HG03196 (cell line): ENCODE measurements at regions not wholly inside any gene's neighbourhood (a gene's known extent, or its start where the extent isn't known, plus 50 kb on each side); places are given as distances from the start of the nearest gene placed in this dataset.
"Not testable (repeated sequence)": the region's sequence is repeated elsewhere in the genome, so short reads cannot be mapped to it uniquely, and the experiment has no call there.

Experiments
- ATAC-seq: cut with Tn5 transposase; IDR thresholded peaks from one replicate; pipeline ENCODE4 v1.9.1; 2021; ENCODE audit not compliant: unreplicated experiment

DNA sequence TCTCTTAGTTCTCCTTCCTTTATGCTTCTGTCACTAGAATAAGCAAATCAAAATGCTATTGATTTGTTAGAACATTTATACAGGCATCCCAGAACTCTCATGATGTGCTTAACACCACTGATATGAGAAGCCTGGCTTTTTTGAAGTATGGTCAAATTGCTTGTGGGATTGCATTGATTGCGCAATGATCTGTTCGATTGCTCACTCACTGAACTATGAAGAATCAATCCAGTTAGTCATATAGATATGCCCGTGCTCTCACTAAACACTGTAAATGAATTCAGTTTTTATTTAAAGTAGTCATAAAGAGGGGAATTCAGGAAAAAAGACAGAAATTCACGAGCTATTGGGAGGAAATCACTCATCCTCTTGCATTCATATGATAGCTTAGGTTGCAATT is 1237.8 kb downstream of the SUCLG1 start:
- no peak for ATAC-seq

DNA sequence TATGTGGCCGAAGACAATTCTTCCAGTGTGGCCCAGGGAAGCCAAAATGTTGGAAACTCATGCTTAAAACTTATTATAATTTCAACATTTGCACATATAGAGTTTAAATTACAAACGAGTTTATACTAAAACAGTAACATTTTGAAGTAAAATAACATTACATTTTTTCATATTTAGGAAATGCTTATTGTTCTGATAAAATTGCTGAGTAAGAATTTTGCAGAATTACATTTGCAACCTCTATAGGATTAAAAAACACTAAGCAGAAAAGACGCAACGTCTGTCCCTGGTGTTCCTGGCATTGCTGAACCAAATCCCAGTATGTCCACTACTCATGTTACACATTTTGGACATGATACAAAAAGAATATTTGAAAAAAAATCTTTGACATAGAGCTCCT is 1241.2 kb downstream of the SUCLG1 start:
- no peak for ATAC-seq

DNA sequence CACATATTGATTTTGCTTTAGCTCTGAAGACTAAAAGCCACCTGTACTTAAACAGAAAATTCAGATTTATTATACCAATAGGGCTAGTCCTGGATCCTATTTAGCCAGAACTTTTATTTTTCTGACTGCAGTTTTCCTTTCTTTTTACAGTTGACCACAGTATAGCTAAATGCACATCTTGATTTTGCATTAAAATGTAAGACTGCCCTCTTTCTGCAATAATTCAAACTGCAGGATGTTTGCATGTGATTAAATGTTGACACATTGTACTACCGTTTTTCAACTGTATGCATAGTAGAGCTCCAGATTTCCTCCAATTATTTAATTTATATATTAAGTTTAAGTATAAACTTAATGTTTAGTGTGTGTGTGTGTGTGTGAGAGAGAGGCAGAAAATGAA is 1262.9 kb downstream of the SUCLG1 start:
- no peak for ATAC-seq

DNA sequence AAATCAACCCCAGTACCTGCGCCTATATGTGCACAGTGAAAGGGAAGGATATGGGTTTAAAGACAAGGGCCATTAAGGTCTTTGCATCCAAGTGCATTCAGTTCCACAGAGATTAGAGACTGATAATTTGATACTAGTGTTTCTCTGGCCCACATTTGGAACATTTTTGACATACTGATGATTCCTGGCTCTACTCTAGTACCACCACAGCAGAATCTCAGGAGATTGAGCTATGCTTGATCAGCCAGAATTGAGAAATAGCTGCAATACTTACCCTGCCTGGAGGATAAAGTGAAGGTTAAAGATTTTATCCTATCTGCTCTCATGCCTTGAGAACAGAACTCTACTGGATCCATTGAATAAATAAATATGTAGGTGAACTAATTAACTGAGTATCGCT is 1267.8 kb downstream of the SUCLG1 start:
- ATAC-seq = no peak

DNA sequence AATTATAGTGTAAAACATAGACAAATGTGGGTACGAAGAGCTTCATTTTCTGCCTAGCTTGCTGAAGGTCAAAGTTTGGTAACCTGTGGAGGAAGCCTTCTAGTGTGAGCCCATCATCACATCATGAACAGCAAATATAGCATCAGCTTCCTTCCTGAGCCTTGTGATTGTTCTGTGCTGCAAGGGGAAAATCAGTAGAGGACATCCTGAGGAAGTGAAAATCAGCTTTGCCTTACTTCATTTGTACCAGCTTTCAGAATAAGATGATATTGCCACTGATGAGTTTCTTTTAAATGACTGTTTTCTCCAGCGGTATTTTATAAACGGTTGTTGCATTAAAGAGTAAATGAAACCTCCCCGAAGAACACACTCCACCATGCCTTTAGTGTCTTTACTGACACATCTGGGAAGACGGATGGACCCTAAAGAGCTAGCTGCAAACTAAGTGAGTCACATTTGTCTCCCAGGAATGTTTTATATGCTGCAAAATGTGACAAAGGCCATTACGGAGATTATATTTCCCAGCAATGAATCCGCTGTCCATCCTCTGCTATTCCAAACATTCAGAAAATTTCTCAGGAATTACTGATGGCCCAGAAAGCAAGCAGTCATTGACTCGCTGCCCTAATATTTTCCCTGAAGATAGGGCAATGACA is 1272.8 kb downstream of the SUCLG1 start:
- ATAC-seq = no peak

DNA sequence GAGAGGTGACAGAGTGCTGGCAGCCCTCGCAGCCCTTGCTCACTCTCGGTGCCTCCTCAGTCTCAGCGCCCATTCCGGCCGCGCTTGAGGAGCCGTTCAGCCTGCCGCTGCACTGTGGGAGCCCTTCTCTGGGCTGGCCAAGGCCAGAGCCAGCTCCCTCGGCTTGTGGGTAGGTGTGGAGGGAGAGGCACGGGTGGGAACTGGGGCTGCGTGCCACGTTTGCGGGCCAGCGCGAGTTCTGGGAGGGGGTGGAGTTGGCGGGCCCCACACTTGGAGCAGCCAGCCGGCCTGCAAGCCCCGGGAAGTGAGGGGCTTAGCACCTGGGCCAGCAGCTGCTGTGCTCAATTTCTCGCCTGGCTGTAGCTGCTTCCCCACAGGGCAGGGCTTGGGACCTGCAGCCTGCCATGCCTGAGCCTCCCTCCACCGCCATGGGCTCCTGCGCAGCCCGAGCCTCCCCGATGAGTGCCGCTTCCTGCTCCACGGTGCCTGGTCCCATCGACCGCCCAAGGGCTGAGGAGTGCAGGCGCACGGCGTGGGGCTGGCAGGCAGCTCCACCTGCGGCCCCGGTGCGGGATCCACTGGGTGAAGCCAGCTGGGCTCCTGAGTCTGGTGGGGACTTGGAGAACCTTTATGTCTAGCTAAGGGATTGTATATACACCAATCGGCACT is 1278.1 kb downstream of the SUCLG1 start:
- not testable (repeated sequence) for ATAC-seq

DNA sequence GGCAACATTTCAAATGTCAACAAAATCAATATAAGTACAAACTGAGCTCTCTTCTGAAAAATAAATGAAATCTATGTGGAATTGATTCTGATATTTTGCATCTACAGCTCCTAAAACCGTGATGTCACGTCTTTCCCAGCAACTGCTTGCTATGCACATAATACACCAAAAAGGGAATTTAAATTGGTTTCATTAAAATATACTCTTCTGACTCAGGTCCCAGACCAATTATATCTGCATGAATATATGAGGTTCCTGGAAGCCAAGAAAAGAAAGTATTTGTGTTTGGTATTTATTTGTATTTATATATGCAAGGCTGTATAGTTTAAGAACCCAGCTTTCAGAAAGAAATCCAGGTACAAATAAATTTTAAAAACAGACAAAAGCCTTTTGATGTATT is 1282.5 kb downstream of the SUCLG1 start:
- no peak for ATAC-seq

DNA sequence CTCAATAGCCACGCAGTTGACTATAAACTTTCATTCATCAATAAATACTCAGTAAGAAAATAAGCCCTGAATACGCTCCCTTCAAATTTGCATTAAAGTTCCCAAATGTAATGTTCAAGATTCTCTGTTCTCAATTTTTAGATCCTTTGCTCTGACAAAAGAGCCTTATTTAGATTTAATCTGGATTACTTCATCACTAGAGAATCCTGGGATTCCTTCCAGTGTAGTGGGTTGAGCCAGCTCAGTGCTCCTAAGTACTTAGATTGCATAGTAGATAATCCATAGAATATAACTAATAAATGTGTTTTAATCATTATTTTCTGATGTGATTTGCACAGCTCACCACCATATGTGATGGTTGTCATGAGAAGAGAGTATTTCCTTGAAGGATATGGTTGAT is 1286.2 kb downstream of the SUCLG1 start:
- no peak for ATAC-seq

DNA sequence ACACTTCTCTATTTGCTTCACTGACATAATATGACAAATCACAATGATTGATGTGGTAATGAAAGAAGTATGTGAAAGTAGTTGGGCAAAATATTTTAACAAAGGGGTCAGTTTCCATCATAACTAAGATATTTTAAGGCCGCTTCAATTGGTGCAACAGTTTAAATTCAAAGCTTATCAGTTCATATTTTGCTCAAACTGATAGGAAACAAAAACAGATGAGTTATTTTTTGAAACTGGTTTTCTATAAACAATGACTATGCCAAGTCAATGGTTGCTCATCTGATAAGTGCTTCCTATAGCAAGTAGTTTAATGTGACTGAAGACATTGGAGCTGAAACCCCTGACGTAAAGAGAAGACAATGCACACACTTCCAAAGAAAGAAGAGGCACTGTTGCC is 1290.7 kb downstream of the SUCLG1 start:
- ATAC-seq = no peak

DNA sequence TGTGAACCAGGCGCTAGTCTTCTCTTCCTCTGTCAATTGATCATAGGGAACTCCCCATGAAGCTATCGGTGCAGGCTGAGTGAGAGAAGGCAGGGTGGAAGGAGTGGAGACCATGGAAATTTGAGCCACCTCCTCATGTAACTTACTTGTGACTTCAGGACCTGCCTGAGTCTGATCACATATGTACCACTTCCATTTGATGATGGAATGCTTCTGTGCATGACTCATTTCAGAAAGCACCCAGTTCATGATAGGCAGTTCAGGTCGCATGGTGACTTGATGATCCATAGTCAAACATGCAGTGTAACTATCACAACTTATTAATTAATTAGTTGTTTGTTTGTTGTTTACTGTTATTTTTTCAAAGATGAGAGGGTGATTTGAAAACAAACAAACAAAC is 1296.7 kb downstream of the SUCLG1 start:
- ATAC-seq = no peak

DNA sequence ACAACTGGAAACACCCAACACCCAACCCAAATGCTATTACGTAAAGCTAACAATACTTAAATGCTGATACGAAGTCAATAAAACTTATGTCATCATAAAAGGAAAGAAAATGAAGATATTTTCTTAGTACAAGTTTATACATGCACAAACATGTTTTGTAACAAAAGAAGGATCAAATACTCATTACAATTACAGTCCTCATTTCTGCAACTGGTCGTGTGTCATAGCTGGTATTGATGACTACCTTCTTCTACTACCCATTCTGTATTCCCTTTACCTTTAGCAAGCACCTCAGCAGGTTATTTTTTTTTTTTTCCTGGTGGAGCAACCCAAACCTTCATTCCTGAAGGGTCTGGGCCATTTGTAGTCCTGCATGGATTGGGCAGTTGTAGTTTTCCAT is 1298.5 kb downstream of the SUCLG1 start:
- no peak for ATAC-seq

DNA sequence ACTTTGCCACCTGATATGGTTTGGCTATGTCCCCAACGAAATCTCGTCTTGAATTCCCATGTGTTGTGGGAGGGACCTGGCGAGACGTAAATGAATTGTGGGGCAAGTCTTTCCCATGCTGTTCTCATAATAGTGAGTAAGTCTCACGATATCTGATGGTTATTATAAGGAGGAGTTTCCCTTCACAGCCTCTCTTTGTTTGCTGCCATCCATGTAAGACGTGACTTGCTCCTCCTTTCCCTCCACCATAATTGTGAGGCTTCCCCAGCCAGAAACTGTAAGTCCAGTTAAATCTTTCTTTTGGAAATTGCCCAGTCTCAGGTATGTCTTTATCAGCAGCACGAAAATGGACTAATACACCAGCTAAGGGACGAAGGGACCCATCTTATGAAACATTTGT is 1303.3 kb downstream of the SUCLG1 start:
- no peak for ATAC-seq

DNA sequence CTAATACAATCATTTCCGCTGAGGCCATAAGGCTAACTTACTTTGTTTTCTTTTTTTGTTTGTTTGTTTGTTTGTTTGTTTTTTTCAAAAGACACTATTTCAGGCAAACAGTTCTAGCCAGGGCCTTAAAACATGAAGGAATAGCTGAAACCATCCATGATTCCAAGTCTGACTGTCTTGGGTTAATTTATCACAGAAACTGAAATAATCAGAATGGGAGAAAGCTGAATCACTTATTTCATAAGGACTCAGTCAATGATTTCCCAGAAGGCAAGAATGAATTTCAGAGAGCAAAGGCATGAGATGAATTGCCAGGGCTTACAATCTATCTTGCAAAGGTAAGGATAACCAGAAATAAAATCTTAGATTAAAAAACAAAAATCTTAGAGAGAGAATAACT is 1315.1 kb downstream of the SUCLG1 start:
- no peak for ATAC-seq

DNA sequence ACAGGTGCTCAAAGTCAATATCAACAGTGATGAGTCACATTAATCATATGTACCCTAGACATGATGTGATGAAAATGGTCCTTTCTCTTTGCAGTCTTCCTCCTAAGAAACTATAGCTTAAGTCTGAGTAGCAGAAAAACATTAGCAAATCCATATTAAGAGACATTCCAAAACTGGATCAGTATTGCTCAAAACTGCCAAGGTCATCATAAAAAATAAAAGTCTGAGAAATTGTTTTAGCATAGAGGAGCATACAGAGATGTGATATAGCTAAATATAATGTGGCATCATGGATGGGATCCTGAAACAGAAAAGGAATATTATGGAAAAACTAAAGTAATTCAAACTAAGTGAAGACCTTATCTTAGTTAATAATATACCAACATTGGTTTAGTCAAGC is 1316.1 kb downstream of the SUCLG1 start:
- ATAC-seq = no peak

DNA sequence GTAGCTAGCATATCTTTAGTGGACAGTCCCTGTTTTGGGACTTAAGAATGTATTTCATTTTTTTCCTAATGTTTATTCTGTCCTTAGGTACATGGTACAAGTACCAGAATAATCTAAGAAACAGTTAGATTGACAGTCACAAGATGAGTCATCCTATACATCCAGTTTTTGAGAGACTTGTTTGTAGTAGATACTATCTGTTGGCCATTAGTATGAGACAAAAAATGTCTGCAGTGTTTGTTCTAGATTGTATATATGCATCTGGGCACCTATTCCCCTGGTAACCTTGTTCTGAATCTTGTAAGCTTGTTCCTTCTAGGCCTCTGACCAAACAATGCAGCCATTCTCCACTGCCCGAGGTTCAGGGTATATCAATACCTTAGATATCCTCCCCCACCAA is 1343.5 kb downstream of the SUCLG1 start:
- ATAC-seq = no peak

DNA sequence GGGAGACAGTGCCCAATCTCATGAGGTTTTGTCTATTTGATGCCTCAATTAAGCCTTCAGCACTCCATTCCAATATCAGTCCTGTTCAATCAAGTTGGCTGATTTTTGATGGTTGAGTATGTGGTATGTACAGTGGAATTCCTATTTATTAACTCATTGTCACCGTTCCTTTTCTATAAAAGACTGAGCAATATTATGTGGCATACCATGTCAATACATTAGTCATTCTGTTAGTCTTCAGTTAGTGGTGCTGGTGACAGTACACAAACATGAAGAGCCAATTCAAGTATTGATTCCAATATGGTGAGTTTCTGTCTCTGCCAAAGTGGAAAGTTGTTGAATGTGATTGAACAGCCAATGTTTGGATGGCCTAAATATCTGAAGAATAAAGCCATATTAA is 1343.9 kb downstream of the SUCLG1 start:
- ATAC-seq = no peak

DNA sequence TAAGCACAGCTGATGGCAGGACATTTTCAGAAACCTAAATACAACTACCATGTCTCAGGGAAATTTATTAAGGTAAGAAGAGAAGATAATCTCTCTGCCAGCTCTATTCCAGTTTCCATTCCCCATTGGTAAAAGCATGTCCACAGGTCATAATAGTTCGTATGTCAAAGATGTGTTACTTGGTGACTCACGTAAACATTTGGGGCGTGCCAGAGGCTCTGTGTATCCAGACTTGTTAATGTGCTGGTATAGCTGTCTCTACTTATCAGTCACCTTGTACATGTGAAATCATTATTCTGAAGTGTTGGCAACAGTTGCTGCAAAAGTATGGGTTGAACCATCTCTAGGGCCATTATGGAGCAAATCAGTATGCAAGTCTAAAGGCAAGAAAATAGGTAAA is 1345.1 kb downstream of the SUCLG1 start:
- ATAC-seq = no peak

DNA sequence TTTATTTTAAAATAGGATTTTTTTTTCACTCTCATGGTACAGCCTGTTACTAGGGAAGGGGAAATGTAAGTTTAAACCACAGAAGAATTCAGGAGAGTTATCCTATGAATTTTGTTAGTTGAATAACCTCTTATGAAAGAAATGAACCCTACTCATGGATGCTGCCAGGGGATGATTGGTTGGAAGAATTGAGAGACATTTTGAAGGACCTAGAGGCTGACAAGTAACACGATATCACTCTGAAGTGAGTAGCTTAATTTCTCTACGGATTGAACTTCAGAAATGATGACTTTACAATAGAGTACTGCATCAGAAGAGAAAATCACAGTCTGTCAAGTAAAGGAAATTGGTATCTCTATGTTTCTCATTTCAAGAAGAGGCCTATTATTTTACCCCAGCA is 1346.2 kb downstream of the SUCLG1 start:
- no peak for ATAC-seq

DNA sequence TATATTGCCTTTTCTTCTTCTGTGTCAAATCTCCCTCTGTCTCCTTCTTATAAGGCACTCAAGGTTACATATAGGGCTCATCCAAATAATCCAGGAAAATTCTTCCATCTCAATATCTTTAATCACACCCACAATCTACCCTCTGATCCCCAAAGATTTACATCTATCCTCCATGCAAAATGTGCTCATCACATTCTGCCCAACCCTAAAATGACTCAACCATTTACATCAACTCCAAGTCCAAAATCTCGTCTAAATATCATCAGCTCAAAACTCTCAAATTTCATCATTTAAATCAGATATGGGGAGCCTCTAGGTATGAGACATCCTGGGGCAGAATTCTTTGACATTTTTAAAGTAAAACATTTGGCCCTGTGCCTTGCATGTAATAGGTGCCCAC is 1349.8 kb downstream of the SUCLG1 start:
- ATAC-seq = no peak

DNA sequence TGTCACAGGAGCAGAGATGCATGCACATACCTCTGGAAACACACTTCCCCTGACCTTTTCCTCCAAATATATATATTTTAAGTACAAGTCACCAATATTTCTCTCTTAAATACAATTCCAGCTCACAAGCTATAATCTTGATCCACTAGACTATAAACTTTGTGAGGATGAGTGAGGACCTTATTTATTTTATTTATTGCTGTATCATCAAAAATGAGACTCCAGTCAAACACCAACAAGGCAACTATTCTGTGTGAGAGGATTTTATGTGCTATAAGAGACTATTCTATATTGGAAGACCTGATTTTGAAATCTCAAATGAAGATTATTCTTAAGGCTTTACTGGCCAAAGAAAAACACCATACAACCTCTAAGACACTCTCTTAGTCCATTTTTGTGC is 1352.2 kb downstream of the SUCLG1 start:
- no peak for ATAC-seq

DNA sequence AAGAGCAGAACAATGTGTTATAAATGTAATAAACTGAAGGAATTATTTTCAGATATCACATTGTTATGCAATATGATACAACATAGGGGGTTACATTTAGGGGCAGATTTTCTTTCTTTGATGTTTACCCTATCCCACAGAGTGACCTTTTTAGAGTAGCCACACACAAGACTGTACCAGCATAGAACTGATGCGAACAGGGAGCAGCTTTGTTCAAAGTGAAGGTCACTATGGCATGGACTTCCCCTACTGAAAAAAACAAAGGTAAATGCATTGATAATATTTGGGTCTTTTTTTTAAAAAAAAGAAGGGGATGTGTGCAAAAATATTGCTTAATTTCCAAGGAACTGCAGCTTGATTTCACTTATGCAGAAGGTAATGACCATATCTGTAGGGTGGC is 1354.9 kb downstream of the SUCLG1 start:
- no peak for ATAC-seq

DNA sequence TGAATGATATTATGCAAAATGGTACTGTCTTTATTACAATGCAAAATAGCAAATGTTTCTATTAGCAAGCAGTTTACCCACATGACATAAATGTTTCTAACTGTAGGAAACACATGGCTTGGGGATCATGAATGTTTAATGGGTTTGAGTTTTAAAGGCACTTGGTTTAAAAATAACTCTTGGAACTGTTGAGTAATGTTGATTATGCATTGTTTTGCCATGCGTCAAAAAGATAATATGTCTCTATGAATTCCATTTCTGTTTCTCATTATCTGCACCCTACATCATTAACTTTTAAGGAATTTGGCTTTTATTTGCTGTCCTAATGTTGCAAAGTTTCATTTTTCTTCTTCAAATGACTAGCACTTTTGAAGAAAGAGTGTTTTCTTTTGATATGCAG is 1355.5 kb downstream of the SUCLG1 start:
- ATAC-seq = no peak

DNA sequence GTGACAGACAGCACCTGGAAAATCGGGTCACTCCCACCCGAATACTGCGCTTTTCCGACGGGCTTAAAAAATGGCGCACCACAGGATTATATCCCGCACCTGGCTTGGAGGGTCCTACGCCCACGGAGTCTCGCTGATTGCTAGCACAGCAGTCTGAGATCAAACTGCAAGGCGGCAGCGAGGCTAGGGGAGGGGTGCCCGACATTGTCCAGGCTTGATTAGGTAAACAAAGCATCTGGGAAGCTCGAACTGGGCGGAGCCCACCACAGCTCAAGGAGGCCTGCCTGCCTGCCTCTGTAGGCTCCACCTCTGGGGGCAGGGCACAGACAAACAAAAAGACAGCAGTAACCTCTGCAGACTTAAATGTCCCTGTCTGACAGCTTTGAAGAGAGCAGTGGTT is 1370.0 kb downstream of the SUCLG1 start:
- not testable (repeated sequence) for ATAC-seq
